Gastrocnemius medialis (tissue), 4 donors: ENCODE measurements at regions not wholly inside any gene's neighbourhood (a gene's known extent, or its start where the extent isn't known, plus 50 kb on each side); places are given as distances from the start of the nearest gene placed in this dataset.

Experiments used
- POLR2A ChIP-seq, 2 donors: fragments of 450-650 bp; IDR thresholded peaks; one replicate each; pipeline ENCODE4 v1.6.1; 2017; ENCODE audit warnings: antibody characterized with exemption in 2 of 2, mild to moderate bottlenecking in 2 of 2, moderate library complexity in 2 of 2
- TF ChIP-seq, protein P1 (sequence below), 5 experiments: fragments of 450-650 bp in 3 of 5; fragments of 200-600 bp in 2 of 5; sonication (generic) in 2 of 5; IDR thresholded peaks in 4 of 5; conservative IDR thresholded peaks in 1 of 5; 1 replicate in 4 of 5; 2 replicates in 1 of 5; pipeline ENCODE4 v1.5.1; 2016 to 2019; ENCODE audit warnings: antibody characterized with exemption in 5 of 5, mild to moderate bottlenecking in 3 of 5, moderate library complexity in 3 of 5

DNA sequence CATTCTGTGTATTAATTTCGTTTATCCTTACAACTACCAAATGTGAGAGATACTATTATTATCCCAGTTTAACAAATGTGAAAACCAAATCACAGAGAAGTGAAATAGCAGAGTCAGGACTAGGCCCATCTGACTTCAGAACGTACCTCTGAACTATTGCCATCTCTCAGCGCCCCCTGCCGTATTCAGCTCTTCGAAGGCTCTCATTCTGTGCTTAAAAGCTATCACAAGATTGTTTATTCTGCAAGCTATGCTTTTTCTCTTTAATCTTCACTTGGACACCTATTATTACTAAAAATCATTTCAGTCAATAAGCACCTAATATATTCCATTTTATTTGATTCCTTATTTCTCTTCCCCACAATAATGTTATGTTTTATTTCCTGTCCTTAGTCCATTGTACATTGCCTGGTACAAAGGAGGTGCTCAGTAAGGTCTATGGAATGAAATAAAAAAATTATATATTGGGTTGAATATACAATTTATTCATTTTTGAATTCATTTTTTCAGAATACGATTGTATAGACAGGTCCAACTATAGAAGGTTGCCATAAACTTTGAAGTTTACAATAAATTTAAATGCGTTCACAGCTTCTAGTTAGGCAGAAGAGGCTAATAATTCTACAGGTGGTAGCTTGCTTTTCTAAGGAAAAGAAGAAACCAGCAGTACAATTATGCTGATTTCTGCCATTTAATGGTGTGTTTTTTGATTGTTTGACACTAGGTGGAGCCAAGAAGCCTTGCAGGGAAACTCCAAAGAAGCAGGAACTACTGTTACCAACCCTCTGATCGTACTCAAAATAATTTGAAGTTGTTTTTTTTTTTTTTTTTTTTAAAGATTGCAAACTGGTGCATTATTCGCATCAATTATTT lies 202.2 kb upstream of the DMRTA1 start:
- TF ChIP-seq, protein P1, sequence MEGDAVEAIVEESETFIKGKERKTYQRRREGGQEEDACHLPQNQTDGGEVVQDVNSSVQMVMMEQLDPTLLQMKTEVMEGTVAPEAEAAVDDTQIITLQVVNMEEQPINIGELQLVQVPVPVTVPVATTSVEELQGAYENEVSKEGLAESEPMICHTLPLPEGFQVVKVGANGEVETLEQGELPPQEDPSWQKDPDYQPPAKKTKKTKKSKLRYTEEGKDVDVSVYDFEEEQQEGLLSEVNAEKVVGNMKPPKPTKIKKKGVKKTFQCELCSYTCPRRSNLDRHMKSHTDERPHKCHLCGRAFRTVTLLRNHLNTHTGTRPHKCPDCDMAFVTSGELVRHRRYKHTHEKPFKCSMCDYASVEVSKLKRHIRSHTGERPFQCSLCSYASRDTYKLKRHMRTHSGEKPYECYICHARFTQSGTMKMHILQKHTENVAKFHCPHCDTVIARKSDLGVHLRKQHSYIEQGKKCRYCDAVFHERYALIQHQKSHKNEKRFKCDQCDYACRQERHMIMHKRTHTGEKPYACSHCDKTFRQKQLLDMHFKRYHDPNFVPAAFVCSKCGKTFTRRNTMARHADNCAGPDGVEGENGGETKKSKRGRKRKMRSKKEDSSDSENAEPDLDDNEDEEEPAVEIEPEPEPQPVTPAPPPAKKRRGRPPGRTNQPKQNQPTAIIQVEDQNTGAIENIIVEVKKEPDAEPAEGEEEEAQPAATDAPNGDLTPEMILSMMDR (IDR thresholded peaks at IDR 0.05 in 4 of 5, conservative IDR thresholded peaks at IDR 0.05 in 1 of 5) = peak in 1 of 5 experiments; percentile 35
- no peak for TF ChIP-seq POLR2A (IDR thresholded peaks at IDR 0.05)
